H1 (cell line): ENCODE measurements at regions not wholly inside any gene's neighbourhood (a gene's known extent, or its start where the extent isn't known, plus 50 kb on each side); places are given as distances from the start of the nearest gene placed in this dataset.

Source experiments
- BRCA1 ChIP-seq: IDR thresholded peaks from 2 replicates; pipeline ENCODE4 v1.6.1; 2012; ENCODE audit warnings: low read depth, low read length, improper control_type of control experiment
- NRF1 ChIP-seq: IDR thresholded peaks from 2 replicates; pipeline ENCODE4 v1.6.1; 2011; ENCODE audit warnings: mild to moderate bottlenecking, low read depth, low read length, improper control_type of control experiment
- SIX5 ChIP-seq: IDR thresholded peaks from 2 replicates; pipeline ENCODE4 v1.6.1; 2011; ENCODE audit warnings: mild to moderate bottlenecking, low read depth, low read length
- TAF1 ChIP-seq: IDR thresholded peaks from 2 replicates; pipeline ENCODE4 v1.6.1; 2011; ENCODE audit warnings: mild to moderate bottlenecking, low read depth, low read length

DNA sequence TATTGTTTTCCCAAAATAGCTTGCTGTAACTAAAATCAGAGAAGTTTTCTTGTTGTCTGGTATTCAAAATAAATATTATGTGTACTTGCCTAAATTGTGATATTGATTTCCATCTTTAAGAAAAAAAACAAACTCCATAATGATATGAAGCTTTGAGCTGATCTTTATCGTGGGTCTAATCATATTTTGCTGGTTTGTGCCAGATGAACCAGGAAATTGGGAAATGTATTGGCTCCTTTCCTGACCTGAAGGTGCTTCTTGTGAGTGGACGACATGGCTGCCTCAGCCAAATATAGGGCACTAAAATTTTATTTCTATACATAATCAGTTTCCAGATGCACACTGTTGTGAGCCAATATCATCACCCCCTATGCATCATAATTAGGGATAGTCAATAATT lies 113.3 kb downstream of the DIPK2A start (continued):
- TF ChIP-seq NRF1 = no peak
- TF ChIP-seq SIX5 = no peak
- TF ChIP-seq TAF1 = no peak
- TF ChIP-seq BRCA1 = no peak
